Panc1 (cell line): ENCODE measurements at regions not wholly inside any gene's neighbourhood (a gene's known extent, or its start where the extent isn't known, plus 50 kb on each side); places are given as distances from the start of the nearest gene placed in this dataset.

Experiments
- ATAC-seq: fragments of 200-7000 bp; cut with Tn5 transposase; 2 replicates; pipeline ENCODE4 v1.9.1; 2020; ENCODE audit warnings: mild to moderate bottlenecking, moderate library complexity
- BruUV-seq: library from RNA; stranded (reverse); fragments of 400-500 nt; replicated peaks from 2 replicates; lab custom pipeline; 2021; lab: Mats Ljungman, UMichigan
- CTCF ChIA-PET: fragments of 300-600 bp; sonication (Branson Sonifier 250); formaldehyde crosslinking; loops from one replicate; lab custom pipeline; 2022; ENCODE audit warnings: antibody characterized with exemption; lab: Charles Lee
- POLR2A ChIA-PET: fragments of 300-600 bp; sonication (Branson Sonifier 250); formaldehyde crosslinking; loops from one replicate; lab custom pipeline; 2022; ENCODE audit warnings: antibody characterized with exemption; lab: Charles Lee
- DNase-seq: peaks from one replicate; pipeline ENCODE4 v3.0.0-alpha.2; 2010; ENCODE audit warnings: low read depth, low spot score
- H3K27ac ChIP-seq: 2 replicates; pipeline ENCODE4 v1.5.1; 2011; ENCODE audit warnings: mild to moderate bottlenecking, low read length, inconsistent platforms
- H3K27me3 ChIP-seq: fragments of 200-500 bp; sonication (Bioruptor generic); 2 replicates; pipeline ENCODE4 v1.6.0; 2014; ENCODE audit warnings: low read length, inconsistent platforms; ENCODE audit not compliant: control insufficient read depth, insufficient read depth
- H3K36me3 ChIP-seq: fragments of 200-500 bp; sonication (Bioruptor generic); 2 replicates; pipeline ENCODE4 v1.5.1; 2014; ENCODE audit warnings: inconsistent platforms, mild to moderate bottlenecking, low read length, moderate library complexity; ENCODE audit not compliant: control insufficient read depth, insufficient read depth
- H3K4me1 ChIP-seq: 2 replicates; pipeline ENCODE4 v1.5.1; 2011; ENCODE audit warnings: inconsistent platforms, mild to moderate bottlenecking, low read length, moderate library complexity; ENCODE audit not compliant: control insufficient read depth, insufficient read depth
- H3K4me3 ChIP-seq, 2 experiments: 2 replicates each; pipeline ENCODE4 v1.5.1; 2011 to 2012; ENCODE audit warnings: low read depth in 2 of 2, low read length in 2 of 2, mild to moderate bottlenecking in 2 of 2, inconsistent platforms in 1 of 2, moderate library complexity in 1 of 2
- H3K9me3 ChIP-seq: fragments of 200-500 bp; sonication (Bioruptor generic); 2 replicates; pipeline ENCODE4 v1.5.1; 2014; ENCODE audit warnings: low read depth, mild to moderate bottlenecking, inconsistent platforms, low read length, moderate library complexity; ENCODE audit not compliant: control insufficient read depth, insufficient read depth
- CTCF ChIP-seq: fragments of 450-650 bp; IDR thresholded peaks from 2 replicates; pipeline ENCODE4 v1.5.1; 2017; ENCODE audit warnings: mild to moderate bottlenecking
- POLR2AphosphoS5 ChIP-seq: IDR thresholded peaks from 2 replicates; pipeline ENCODE4 v1.6.1; 2012; ENCODE audit warnings: mild to moderate bottlenecking, low read depth, low read length, moderate library complexity
- REST ChIP-seq, 2 experiments: IDR thresholded peaks; 2 replicates each; pipeline ENCODE4 v1.6.1; 2011 to 2012; ENCODE audit warnings: low read depth in 2 of 2, control low read depth in 1 of 2, low read length in 1 of 2, mild to moderate bottlenecking in 1 of 2, moderate library complexity in 1 of 2; ENCODE audit not compliant: insufficient read depth in 1 of 2
- SIN3A ChIP-seq: IDR thresholded peaks from 2 replicates; pipeline ENCODE4 v1.6.1; 2012; ENCODE audit warnings: low read depth, mild to moderate bottlenecking, low read length, moderate library complexity, borderline replicate concordance; ENCODE audit not compliant: insufficient read depth
- TCF7L2 ChIP-seq: IDR thresholded peaks from 2 replicates; pipeline ENCODE4 v1.6.1; 2011; ENCODE audit warnings: mild to moderate bottlenecking, low read depth, low read length, inconsistent platforms
- in situ Hi-C: cut with HindIII; loops from 2 replicates; pipeline ENCODE4 v1.10.0; 2016; ENCODE audit warnings: low sequenced_read_pairs, low pct_unique_long_range_greater_than_20kb
- intact Hi-C: fragments of 100-400 bp; cut with micrococcal nuclease; formaldehyde crosslinking; loops from one replicate; pipeline ENCODE4 v1.10.0; 2022; ENCODE audit not compliant: unreplicated experiment

- POLR2A ChIA-PET = no interaction called here
- no TSS peak for BruUV-seq
- Histone ChIP-seq H3K27me3 (no peaks in the 10 kb centered on the region), H3K4me3 (no peak overlapping the region), H3K27ac (no peak overlapping the region), H3K36me3 (no peaks in the 10 kb centered on the region), H3K4me1 (no peaks in the 10 kb centered on the region; the same call in 1 of the 2 replicates), H3K9me3 (no peaks in the 10 kb centered on the region)
- DNase-seq (no peak), ATAC-seq (no peak)
- in situ Hi-C loops = no loop called here
- no peak for TF ChIP-seq CTCF
- no peak for TF ChIP-seq POLR2AphosphoS5
- TF ChIP-seq REST (IDR thresholded peaks at IDR 0.05; ENCODE audit: insufficient read depth in 1 of 2, low read depth in 2 of 2, low read length in 1 of 2) = no peak
- TF ChIP-seq SIN3A = no peak
- TF ChIP-seq TCF7L2 = no peak
- intact Hi-C loops = no loop called here
- CTCF ChIA-PET = no interaction called here
Observed at GRCh38 chr6:100112855-100113508, 119.0 kb upstream of the MCHR2 start.

- H3K4me1 ChIP-seq = no peaks in the 10 kb centered on the region
- no peak for DNase-seq
- POLR2A ChIA-PET = no interaction called here
- no peaks in the 10 kb centered on the region for H3K36me3 ChIP-seq
- H3K9me3 ChIP-seq = no peaks in the 10 kb centered on the region
- peaks cover 2% of the 10 kb centered on the region for H3K27me3 ChIP-seq
- ATAC-seq = no peak
- no peak overlapping the region for H3K27ac ChIP-seq
- CTCF ChIA-PET = no interaction called here
- in situ Hi-C loops = no loop called here
- TF ChIP-seq POLR2AphosphoS5 (no peak), TCF7L2 (no peak), SIN3A (no peak), REST (IDR thresholded peaks at IDR 0.05; ENCODE audit: insufficient read depth in 1 of 2, low read depth in 2 of 2, low read length in 1 of 2) (no peak), CTCF (no peak)
- intact Hi-C loops = no loop called here
- BruUV-seq = no TSS peak
- H3K4me3 ChIP-seq = no peak overlapping the region
Observed at GRCh38 chr6:100105919-100106529, 112.0 kb upstream of the MCHR2 start.
